Hindlimb muscle (tissue), 1 donor: ENCODE measurements at regions not wholly inside any gene's neighbourhood (a gene's known extent, or its start where the extent isn't known, plus 50 kb on each side); places are given as distances from the start of the nearest gene placed in this dataset.

Experiments used
- DNase-seq: peaks from one replicate; pipeline ENCODE4 v3.0.0-alpha.2; 2013

GRCh38 chr1:90779573-90779972, 62.5 kb upstream of the BARHL2 start:
- no peak for DNase-seq

- DNase-seq: no peak
Observed at GRCh38 chr1:90778486-90778885, 61.4 kb upstream of the BARHL2 start.

- no peak for DNase-seq
Observed at GRCh38 chr1:90773812-90774211, 56.7 kb upstream of the BARHL2 start.

GRCh38 chr1:90768826-90769225, 51.7 kb upstream of the BARHL2 start:
- DNase-seq: no peak

- no peak for DNase-seq
Observed at GRCh38 chr1:90768098-90768497, 51.0 kb upstream of the BARHL2 start.
